Brain microvascular endothelial cell (primary cell): ENCODE measurements at regions not wholly inside any gene's neighbourhood (a gene's known extent, or its start where the extent isn't known, plus 50 kb on each side); places are given as distances from the start of the nearest gene placed in this dataset.

Source experiments
- DNase-seq: peaks from one replicate; pipeline ENCODE4 v3.0.0-alpha.2; 2020
- H3K27ac ChIP-seq: fragments of 250-450 bp; sonication (Bioruptor Pico); 2 replicates; pipeline ENCODE4 v1.5.1; 2020; ENCODE audit warnings: mild to moderate bottlenecking, moderate library complexity
- H3K27me3 ChIP-seq: fragments of 250-450 bp; sonication (Bioruptor Pico); replicated peaks from 2 replicates; pipeline ENCODE4 v1.5.1; 2020; ENCODE audit warnings: mild to moderate bottlenecking
- H3K36me3 ChIP-seq: fragments of 250-450 bp; sonication (Bioruptor Pico); replicated peaks from 2 replicates; pipeline ENCODE4 v1.5.1; 2020; ENCODE audit warnings: mild to moderate bottlenecking
- H3K4me3 ChIP-seq: 2 replicates; pipeline ENCODE4 v1.5.1; 2011; ENCODE audit warnings: low read depth, mild to moderate bottlenecking, control low read depth, low read length, moderate library complexity
- CTCF ChIP-seq: IDR thresholded peaks from 2 replicates; pipeline ENCODE4 v1.5.1; 2011; ENCODE audit warnings: low read depth, mild to moderate bottlenecking, moderate library complexity, low read length, control low read depth, inconsistent platforms; ENCODE audit errors: missing control alignments
- in situ Hi-C: cut with HindIII; loops from 2 replicates; pipeline ENCODE4 v1.10.0; 2017; ENCODE audit warnings: low sequenced_read_pairs, low pct_ligation_motif_present

DNA sequence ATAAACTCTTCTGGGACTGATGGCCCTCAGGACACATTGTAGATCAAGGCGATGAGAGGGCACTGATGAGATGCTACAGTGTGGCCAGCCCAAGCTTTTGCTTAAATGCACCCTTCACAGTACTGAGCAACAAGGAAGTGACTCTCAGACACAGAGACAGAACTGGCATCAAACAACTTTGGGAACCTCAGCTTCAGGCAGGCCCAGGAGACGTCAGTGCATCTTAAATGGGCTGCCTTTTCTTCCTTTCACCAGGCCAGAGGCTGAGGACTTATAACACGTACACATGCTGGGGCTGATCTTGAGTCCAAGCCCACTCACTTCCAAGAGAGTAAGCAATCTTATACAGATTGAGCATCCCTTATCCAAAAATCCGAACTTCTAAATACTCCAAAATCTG, 386.1 kb upstream of the C16orf82 start:
- Histone ChIP-seq H3K4me3 (no peak overlapping the region), H3K27me3 (no peaks in the 10 kb centered on the region), H3K27ac (no peak overlapping the region), H3K36me3 (no peaks in the 10 kb centered on the region)
- TF ChIP-seq CTCF = no peak
- in situ Hi-C loops = no loop called here
- DNase-seq = no peak

DNA sequence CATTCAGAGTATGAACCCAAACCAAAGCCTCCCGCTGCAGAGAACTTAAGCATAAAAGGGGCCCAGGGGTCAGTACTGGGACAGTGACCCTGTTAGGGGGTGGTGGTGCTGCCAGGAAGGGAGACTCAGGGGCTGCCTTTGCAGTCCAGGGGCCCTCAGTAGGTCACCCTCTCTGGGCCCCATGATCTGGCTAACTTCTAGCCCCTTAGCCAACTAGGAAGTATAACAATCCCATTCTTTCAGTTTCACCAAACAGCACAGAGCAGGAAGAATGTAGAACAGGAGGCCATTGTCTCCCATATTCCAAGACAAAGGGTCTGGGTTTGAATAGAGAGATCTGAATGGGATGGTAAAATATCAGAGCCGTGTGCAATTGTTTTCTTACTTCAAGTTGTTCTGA, 378.6 kb upstream of the C16orf82 start:
- no peaks in the 10 kb centered on the region for H3K27me3 ChIP-seq
- in situ Hi-C loops = no loop called here
- no peak overlapping the region for H3K27ac ChIP-seq
- H3K4me3 ChIP-seq = no peak overlapping the region
- H3K36me3 ChIP-seq = no peaks in the 10 kb centered on the region
- DNase-seq = no peak
- no peak for TF ChIP-seq CTCF

- H3K4me3 ChIP-seq = no peak overlapping the region
- DNase-seq = no peak
- no peak for TF ChIP-seq CTCF
- no peak overlapping the region for H3K27ac ChIP-seq
- H3K36me3 ChIP-seq = no peaks in the 10 kb centered on the region
- in situ Hi-C loops = no loop called here
- no peaks in the 10 kb centered on the region for H3K27me3 ChIP-seq
These were observed 378.0 kb upstream of the C16orf82 start for GRCh38 chr16:26688699-26689098.

GRCh38 chr16:26692658-26693057, 374.1 kb upstream of the C16orf82 start:
- no peak overlapping the region for H3K4me3 ChIP-seq
- H3K27me3 ChIP-seq = no peaks in the 10 kb centered on the region
- no peaks in the 10 kb centered on the region for H3K36me3 ChIP-seq
- in situ Hi-C loops = no loop called here
- H3K27ac ChIP-seq = no peak overlapping the region
- DNase-seq = no peak
- TF ChIP-seq CTCF = no peak

DNA sequence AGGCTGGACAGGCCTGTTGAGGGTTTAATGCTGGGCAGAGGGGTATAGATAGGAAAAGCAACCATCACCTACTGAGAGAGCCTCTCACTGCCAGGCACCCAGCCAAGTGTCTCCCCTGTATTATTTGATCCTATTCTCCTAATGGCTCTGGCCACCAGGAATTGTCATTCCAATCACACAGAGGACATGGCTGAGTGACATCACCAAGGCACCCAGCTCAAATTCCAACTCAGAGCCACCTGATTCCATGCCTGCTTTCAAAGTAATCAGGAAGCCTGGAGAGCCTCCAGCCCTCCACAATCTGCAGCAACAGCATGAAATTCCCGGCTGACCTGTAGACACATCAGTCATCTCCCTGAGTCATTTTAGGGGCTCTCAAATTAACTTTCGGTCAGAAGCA, 368.9 kb upstream of the C16orf82 start:
- no peaks in the 10 kb centered on the region for H3K36me3 ChIP-seq
- in situ Hi-C loops = no loop called here
- H3K27me3 ChIP-seq = no peaks in the 10 kb centered on the region
- H3K4me3 ChIP-seq = no peak overlapping the region
- no peak for DNase-seq
- no peak for TF ChIP-seq CTCF
- no peak overlapping the region for H3K27ac ChIP-seq

GRCh38 chr16:26700250-26700649, 366.5 kb upstream of the C16orf82 start:
- Histone ChIP-seq H3K27me3 (no peaks in the 10 kb centered on the region), H3K27ac (no peak overlapping the region), H3K4me3 (no peak overlapping the region), H3K36me3 (no peaks in the 10 kb centered on the region)
- no peak for DNase-seq
- no peak for TF ChIP-seq CTCF
- in situ Hi-C loops = no loop called here
